GM21737 (cell line): ENCODE measurements at regions not wholly inside any gene's neighbourhood (a gene's known extent, or its start where the extent isn't known, plus 50 kb on each side); places are given as distances from the start of the nearest gene placed in this dataset.

Source experiments
- ATAC-seq: cut with Tn5 transposase; IDR thresholded peaks from one replicate; pipeline ENCODE4 v1.9.1; 2021; ENCODE audit warnings: mild to moderate bottlenecking, moderate library complexity; ENCODE audit not compliant: unreplicated experiment

DNA sequence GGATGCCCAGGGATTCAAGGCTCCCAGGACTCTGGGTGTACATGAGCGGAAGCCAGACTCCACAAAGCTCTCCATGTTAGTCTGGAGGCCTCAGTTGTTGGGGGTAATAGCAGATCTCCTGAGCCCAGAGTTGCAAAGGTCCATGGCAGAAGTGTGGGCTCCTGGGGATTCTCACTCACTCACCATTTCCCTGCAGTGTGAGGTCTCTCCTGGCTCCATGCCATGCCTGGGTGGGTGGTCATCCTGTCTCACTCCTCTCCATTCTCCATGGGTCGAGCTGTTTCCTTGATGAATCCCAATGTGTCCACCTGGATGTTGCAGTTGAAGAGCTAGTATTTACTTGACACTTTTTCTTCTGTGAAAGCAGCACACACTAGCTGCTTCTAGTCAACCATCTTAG is 156.8 kb upstream of the LRRC7 start:
- no peak for ATAC-seq

GRCh38 chr1:69411617-69412016 is 156.1 kb upstream of the LRRC7 start:
- ATAC-seq = no peak

DNA sequence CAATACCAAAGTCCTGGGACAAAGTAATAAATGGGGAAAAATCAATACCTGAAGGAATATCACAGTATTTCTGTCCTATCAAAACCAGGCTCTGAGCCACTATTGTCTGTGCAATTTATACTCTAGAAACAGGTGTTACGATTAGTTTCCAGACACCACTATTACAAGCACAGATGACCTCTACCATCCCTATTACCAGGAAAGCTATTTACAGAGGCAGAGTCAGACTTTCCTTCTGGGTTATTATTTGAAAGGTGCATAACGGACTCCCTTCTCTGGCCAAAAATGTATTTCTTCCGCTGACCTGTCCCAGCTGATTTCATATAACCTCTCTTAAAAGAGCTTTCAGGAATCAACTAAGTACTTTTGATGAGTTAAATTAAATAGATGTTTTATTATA is 154.6 kb upstream of the LRRC7 start:
- no peak for ATAC-seq

DNA sequence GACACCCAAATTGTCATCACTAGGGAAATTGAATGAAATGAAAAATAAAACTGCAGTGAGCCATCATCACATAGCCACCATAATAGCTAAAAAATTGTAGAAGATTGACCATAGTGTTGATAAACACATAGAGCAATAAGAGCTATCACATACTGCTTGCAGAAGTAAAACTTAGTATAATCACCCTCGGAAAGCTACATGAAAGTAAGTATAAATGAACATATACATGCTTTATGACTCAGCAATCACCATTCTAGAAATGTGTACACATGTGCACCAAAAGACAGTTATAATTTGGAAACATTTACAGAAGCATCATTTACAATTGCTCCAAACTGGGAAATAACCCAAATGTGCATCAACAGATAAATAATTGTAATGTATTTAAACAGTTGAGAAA is 153.1 kb upstream of the LRRC7 start:
- ATAC-seq = no peak

- no peak for ATAC-seq
Observed at GRCh38 chr1:69421286-69421685, 146.4 kb upstream of the LRRC7 start.

DNA sequence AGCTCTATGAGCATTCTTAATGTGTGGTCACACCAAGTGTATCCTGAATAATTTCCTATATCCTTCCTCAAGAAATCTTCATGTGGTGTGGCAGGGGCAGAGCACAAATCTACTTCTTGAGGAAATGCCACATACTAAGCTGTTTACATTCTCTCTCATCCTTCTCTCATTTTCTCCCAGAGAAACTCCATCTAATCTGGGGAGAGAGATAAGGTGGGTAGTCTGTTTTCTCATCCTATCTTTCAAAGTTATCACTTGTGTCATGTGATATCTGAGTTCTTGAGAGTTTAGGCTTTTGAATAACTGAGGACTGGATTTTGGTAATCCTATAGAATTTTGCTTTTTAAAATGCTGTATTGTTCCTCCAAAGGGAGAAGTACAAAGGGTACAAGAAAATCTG is 141.9 kb upstream of the LRRC7 start:
- no peak for ATAC-seq

DNA sequence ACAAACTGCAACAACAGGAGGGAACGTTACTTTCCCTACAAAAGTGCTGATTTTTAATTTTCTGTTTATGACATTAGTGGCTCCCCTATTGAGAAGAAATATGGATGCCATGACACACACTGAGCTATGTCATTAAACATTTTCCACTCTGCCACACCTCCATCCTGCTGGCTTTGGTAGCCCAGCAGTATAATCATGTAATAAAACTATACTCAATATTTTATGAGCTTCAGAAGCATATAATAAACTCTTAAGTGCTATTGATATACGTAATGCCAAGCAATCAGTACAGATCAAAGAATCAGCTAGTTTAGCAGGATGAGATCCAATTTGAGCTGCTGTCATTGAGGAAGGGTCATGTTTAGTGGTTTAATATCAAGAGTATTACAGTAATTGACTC is 141.3 kb upstream of the LRRC7 start:
- ATAC-seq = no peak

- no peak for ATAC-seq
Observed at GRCh38 chr1:69433073-69433472, 134.6 kb upstream of the LRRC7 start.

DNA sequence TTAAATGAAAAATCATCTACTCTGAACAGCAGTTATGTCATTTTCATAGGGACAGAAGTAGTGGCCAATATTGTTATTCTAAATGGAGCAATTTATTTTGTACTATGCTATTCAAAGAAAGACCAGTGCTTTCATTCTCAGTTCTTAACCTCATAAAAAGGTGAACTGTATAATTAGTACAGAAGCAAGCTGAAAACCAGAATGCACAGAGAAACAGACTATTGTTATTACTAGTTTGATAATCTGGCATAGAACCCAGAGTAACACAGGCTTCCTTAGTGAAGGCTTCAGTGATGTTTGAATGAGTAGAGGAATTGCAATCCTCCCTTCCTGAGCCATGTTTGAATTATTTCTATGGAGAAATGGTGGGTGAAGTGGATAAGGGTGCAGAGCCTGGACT is 131.6 kb upstream of the LRRC7 start:
- no peak for ATAC-seq

DNA sequence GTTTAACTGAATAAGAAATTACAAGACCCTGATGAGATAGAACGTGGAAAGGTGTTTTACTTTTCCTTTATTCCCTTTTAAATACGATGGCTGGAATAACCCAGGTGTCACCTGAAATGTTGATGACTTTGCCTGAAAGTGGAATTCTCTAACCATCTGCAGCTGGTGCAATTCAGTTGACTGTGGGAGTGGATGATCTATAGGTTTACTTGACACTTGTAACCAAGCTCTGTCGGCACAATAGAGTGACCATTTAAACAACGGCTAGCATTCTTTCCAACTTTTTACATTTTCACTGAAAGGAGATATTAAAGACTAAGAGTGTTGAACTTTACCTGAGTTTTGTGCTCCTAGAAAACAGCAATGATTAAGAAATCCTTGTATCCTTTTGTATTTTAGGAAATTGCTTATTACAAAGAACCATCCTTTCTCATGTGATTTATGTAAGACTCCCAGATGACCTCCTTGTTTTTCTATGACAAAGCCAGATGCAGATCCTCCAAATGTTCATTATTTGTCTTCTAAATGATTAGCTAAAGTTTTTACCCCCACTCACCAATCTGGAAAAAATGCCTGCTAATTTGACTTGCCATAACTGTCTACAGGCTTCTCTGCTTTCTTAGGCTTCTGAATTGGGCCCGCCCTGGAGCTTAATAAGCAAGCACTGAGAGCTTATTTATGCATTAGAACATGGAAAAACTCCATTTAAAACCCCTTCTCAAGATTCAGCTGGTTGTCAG is 129.5 kb upstream of the LRRC7 start:
- no peak for ATAC-seq

DNA sequence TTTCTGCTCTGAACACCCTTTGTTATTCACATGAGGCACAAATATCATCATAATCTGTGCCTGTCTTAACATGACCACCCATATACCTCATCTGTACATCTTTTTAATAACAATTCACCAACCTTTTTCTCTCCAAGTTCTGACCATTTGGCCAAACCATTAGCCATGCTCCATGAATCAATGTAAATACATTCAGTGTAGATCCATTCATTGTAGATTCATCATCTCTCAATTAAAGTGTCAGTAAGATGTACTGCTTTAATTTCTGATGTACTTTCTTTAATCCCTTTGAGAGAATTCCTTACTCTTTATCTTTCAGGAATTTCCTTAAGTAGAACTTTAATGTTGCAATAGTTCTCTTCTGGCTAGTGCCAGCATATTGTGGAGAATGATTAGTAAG is 126.2 kb upstream of the LRRC7 start:
- no peak for ATAC-seq

DNA sequence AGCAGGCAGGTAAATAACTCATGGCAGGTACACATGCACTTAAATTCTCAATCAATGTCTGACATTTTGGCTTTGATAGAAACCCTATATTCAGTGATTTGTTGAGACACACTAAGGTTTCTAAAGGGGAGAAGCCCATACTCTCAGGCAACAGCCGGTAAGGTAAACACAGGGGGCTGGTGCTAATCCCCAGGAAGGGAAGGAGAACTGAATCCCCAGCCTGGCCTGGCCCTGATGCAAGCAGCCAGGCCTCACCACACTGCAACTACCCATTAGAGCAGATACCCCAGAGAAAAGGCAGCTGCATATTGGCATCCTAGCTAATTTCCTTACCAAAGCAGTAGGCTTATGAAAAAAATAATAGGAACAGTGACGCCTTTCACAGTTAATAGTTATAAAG is 116.5 kb upstream of the LRRC7 start:
- ATAC-seq = no peak

- ATAC-seq = no peak
Observed at GRCh38 chr1:69455718-69456117, 112.0 kb upstream of the LRRC7 start.

GRCh38 chr1:69459244-69459643 is 108.5 kb upstream of the LRRC7 start:
- ATAC-seq = no peak

DNA sequence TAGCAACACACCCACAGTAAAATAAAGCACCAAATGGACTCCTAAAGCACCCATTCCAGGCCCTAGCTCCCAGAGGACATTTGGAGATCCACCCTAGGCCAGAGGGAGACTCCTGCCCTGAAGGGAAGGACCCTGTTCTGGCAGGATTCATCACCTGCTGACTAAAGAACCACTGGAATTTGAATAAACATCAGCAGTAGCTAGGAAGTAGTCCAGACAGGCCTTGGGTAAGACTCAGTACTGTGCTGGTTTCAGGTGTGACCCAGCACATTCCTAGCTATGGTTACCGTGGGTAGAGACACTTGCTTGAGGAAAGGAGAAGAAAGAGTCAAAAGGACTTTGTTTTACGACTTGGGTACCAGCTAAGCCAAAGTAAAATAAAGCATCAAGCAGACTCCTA is 92.7 kb upstream of the LRRC7 start:
- no peak for ATAC-seq

DNA sequence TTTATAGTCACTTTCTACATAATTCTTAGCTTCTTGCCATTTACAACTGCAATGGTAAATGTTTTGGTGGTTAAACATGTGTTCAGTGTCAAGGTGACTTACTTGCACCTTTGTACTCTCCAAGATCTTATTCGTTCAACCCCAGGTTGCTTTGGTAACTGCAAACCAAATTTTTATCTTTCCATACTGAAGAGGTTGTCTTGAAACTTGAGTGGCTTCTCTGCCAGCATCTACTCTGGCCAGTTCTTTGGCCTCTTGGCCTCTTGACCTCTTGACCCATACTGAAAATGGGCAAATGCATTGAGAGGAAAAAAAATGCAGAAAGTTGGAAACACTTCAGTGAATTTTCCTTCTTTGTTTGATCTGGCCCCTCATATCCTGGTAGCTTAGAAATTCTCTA is 88.0 kb upstream of the LRRC7 start:
- ATAC-seq = no peak

DNA sequence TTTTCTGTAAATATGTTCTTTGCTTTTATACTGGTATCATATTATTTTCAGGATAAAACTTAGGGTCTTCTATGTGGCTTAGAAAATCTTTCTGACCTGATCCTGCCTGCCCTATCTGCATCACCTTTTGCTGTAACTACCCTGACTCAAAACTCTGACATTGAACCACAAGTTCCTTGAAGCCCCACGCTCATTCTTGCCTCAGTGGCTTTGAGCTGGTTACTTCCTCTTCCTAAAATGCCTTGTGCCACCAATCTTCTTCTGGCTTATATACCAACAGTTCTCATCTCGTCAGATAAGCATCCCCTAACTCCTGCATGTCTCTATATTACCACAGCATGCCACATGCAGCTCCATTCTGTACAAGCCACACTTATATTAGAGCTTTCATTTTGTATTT is 84.5 kb upstream of the LRRC7 start:
- ATAC-seq = no peak

DNA sequence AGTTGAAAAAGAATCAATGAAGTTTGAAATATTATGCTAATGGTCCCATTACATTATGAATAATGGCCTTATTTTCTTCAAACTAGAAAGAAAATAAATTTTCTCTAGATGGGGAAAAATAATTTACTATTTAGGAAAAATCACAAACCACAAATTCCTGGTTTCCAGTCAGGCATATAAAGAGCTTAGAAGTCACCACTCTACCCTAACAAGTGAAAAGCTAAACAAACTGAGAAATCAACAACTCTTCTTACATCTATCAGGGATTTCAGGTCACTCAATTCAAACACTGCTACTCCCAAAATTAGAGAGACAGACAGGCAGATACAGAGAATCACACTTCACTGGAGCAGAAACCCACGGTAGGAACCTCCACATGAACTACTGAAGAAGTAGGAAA is 82.1 kb upstream of the LRRC7 start:
- ATAC-seq = no peak

DNA sequence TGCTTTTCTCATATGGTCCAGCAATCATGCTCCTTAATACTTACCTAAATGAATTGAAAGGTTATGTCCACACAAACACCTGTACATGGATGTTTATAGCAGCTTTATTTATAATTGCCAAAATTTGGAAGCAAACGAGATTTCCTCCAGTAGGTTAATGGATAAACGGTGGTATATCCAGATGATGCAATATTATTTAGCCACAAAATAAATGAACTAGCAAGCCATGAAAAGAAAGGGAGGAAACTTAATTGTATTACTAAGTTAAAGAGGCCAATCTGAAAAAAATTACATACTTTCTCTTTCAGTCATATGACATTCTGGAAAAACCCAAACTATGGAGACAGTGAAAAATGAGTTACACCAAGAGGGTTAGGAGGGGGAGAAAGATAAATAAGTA is 76.3 kb upstream of the LRRC7 start:
- ATAC-seq = no peak

GRCh38 chr1:69492286-69492685 is 75.4 kb upstream of the LRRC7 start:
- no peak for ATAC-seq

DNA sequence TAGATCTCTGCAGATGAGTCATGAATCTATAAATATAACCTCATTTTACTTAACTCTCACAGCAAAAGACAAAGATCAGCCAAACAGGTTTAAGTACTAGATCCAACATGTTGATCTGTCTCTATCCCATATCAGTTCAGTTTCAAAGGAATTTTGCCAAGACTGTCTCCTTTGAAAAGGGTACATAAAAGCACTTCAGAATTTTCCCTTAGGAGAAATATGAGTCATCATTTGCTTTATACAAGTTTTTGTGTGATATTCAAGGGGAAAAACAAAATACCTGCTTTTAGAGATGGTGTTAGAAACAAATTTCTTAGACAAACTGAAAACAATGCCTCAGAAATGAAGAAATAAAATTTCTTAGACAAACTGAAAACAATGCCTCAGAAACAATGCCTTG is 73.5 kb upstream of the LRRC7 start:
- ATAC-seq = no peak

- no peak for ATAC-seq
Observed at GRCh38 chr1:69497441-69498221, 70.1 kb upstream of the LRRC7 start.

- no peak for ATAC-seq
Observed at GRCh38 chr1:69498711-69499110, 69.0 kb upstream of the LRRC7 start.
